ENCODE measurements at regions not wholly inside any gene's neighbourhood (a gene's known extent, or its start where the extent isn't known, plus 50 kb on each side); places are given as distances from the start of the nearest gene placed in this dataset.

DNA sequence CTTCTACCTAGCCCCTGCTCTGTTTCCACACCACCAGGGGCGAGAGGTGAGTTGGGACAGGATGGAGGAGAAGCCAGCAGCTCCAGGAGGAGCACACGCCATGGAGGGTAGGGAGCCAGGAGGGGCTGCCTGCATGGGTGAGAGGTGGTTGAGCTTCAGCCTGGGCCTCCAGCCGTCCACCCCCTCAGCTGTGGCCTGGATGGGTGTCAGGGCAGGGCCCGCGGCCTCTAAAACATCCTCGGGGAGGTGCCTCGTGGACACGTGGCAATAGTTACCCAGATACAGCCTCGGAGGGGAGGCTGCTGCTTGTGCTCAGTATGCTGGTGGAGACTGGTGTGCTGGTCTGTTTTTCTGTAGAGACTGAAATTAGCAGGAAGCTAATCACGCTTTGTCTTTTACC, 104.7 kb upstream of the GSE1 start:
- DNase-seq, result no peak
- no peak for TF ChIP-seq POLR2A (IDR thresholded peaks at IDR 0.05)
- TF ChIP-seq, protein P1, sequence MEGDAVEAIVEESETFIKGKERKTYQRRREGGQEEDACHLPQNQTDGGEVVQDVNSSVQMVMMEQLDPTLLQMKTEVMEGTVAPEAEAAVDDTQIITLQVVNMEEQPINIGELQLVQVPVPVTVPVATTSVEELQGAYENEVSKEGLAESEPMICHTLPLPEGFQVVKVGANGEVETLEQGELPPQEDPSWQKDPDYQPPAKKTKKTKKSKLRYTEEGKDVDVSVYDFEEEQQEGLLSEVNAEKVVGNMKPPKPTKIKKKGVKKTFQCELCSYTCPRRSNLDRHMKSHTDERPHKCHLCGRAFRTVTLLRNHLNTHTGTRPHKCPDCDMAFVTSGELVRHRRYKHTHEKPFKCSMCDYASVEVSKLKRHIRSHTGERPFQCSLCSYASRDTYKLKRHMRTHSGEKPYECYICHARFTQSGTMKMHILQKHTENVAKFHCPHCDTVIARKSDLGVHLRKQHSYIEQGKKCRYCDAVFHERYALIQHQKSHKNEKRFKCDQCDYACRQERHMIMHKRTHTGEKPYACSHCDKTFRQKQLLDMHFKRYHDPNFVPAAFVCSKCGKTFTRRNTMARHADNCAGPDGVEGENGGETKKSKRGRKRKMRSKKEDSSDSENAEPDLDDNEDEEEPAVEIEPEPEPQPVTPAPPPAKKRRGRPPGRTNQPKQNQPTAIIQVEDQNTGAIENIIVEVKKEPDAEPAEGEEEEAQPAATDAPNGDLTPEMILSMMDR (IDR thresholded peaks at IDR 0.05), result no peak
- Histone ChIP-seq H3K9me3 (no peaks in the 10 kb centered on the region), H3K27me3 (no peaks in the 10 kb centered on the region), H3K36me3 (no peaks in the 10 kb centered on the region), H3K4me3 (replicated peaks in 1 of 3) (no peak overlapping the region), H3K4me1 (peaks cover 0 to 13% of the 10 kb centered on the region in 2 donors), H3K27ac (no peak overlapping the region)
- WGBS, 2 donors, result 92 to 94% methylated on average over 9 to 10 of the region's 10 CpGs
- intact Hi-C loops (cut with DNase I), result no loop called here

DNA sequence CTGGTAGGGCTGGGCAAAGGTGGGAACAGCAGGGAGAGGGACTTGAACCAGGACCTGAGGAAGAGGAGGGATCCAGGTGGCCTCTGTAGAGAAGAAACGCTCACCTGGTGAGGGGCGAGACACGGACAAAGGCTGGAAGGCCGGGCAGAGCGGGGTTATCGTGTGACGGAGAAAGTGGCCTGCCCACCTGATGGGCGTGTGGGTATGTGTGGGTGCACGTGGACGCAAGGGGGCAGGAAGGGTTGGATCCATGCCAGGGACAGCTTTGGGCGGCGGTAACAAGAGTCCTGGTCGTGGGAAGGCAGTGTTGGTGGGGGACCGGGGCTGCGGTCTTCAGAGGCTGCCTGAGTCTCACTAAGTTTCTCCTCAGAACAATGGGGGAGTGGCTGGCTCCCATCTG, 104.1 kb upstream of the GSE1 start:
- H3K4me1 ChIP-seq, result peaks cover 1 to 19% of the 10 kb centered on the region in 2 donors
- 82 to 86% methylated on average over 15 of the region's 15 CpGs for WGBS, 2 donors
- DNase-seq, result no peak
- no peak overlapping the region for H3K27ac ChIP-seq
- H3K36me3 ChIP-seq, result no peaks in the 10 kb centered on the region
- no peak overlapping the region for H3K4me3 ChIP-seq (replicated peaks in 1 of 3)
- no peaks in the 10 kb centered on the region for H3K9me3 ChIP-seq
- no peak for TF ChIP-seq POLR2A (IDR thresholded peaks at IDR 0.05)
- TF ChIP-seq, protein P1 (IDR thresholded peaks at IDR 0.05), result no peak
- no peaks in the 10 kb centered on the region for H3K27me3 ChIP-seq
- intact Hi-C loops (cut with DNase I), result no loop called here

DNA sequence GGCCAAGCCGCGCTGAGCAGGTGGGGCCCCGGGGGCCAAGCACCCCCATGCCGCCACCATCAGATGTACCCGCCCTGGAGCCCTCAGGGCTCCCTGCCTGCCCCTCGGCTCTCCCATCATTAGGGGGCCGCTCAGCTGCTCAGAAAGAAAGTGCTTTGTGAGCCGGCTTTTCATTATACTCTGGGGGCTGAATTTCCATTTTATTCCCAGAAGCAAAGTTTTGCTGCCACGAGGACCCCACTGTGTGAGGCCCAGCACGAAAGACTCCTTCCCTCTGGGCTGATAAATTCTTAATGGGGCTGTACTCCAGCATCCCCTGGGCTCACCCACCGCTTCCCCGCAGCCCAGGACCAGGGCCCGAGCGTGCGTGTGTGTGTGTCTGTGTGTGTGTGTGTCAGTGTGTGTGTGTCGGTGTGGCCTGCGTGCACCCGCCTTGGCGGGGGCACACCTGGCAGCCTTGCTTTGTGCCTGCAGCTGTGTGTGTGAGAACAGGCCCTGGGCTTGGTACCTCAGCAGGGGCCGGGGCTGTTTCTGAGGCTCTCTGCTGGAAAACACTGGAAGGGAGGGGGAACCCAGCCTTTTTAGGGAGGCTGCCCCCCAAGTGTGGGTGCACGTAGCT, 103.0 kb upstream of the GSE1 start:
- Histone ChIP-seq H3K27ac (no peak overlapping the region), H3K4me1 (peaks cover 13 to 30% of the 10 kb centered on the region in 2 donors), H3K4me3 (replicated peaks in 1 of 3) (no peak overlapping the region), H3K9me3 (no peaks in the 10 kb centered on the region), H3K36me3 (no peaks in the 10 kb centered on the region), H3K27me3 (no peaks in the 10 kb centered on the region)
- intact Hi-C loops (cut with DNase I), result no loop called here
- no peak for TF ChIP-seq POLR2A (IDR thresholded peaks at IDR 0.05)
- TF ChIP-seq, protein P1 (IDR thresholded peaks at IDR 0.05), result no peak
- DNase-seq, result no peak
- WGBS, 2 donors, result 92 to 93% methylated on average over 7 to 20 of the region's 21 CpGs

DNA sequence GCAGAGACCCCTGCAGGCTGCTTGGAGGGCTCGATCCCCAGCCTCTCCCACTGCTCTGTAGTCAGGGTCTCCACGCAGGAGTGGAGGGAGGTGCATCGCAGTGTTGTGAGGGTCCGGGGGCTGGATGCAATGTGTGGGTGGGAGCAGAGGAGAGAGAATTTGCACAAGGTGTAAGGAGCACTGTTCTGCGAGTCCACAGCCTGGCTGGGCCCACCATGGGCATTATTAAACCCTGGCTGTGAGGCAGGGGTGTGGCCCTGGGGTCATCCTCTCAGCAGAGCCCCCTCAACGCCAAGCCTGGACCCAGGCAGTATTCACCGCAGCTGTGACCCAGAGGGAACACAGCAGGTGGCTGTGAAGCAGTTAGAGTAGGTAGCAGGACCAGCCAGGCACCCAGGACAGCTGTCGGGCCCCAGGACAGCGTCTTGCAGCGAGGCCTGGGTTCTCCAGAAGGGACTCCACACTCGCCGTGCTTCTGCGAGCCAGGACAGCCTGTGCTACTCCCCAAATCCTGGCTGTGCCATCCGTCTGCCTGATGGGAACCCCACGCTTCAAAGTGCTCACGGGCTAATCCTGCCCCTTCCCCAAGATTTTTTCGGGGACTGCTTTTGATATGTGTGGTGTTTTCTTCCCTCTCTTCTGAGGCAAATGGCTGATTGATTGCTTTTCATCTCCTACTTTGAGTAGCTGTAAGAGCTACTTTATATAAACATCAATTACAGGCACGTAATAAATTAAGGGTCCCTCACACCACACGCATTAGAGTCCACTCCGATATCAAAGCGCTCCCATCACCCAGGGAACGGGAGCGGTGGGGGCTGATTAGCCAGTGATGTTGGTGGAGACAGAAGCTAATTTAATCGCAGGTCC, 100.9 kb upstream of the GSE1 start:
- no peak for DNase-seq
- Histone ChIP-seq H3K36me3 (no peaks in the 10 kb centered on the region), H3K27me3 (no peaks in the 10 kb centered on the region), H3K9me3 (no peaks in the 10 kb centered on the region), H3K4me3 (replicated peaks in 1 of 3) (no peak overlapping the region), H3K27ac (no peak overlapping the region), H3K4me1 (peaks cover 22 to 39% of the 10 kb centered on the region in 2 donors)
- no peak for TF ChIP-seq POLR2A (IDR thresholded peaks at IDR 0.05)
- TF ChIP-seq, protein P1 (IDR thresholded peaks at IDR 0.05), result no peak
- intact Hi-C loops (cut with DNase I), result no loop called here
- WGBS, 2 donors, result 93 to 94% methylated on average over 23 to 24 of the region's 24 CpGs

DNA sequence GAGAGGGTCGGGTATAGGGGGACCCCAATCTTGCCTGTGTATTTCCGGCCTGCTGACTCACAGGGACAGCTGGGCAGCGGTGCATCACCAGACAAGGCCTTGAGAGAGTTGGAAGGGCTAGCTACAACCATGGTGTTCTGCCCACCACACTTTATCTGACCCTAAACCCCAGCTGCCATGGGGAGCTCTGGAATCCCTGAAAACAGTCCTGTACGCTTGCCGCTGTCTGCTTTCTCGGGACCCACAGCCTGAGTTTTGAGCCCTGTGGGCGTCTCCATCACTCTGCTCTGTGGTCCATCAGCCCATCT, 100.4 kb upstream of the GSE1 start:
- TF ChIP-seq, protein P1 (IDR thresholded peaks at IDR 0.05), result no peak
- no peak for TF ChIP-seq POLR2A (IDR thresholded peaks at IDR 0.05)
- no peaks in the 10 kb centered on the region for H3K9me3 ChIP-seq
- peaks cover 22 to 39% of the 10 kb centered on the region in 2 donors for H3K4me1 ChIP-seq
- intact Hi-C loops (cut with DNase I), result no loop called here
- WGBS, 2 donors, result 88 to 93% methylated on average over 7 of the region's 7 CpGs
- H3K27ac ChIP-seq, result no peak overlapping the region
- no peaks in the 10 kb centered on the region for H3K27me3 ChIP-seq
- DNase-seq, result no peak
- H3K36me3 ChIP-seq, result no peaks in the 10 kb centered on the region
- no peak overlapping the region for H3K4me3 ChIP-seq (replicated peaks in 1 of 3)

Measured in thyroid gland (tissue), 4 donors.